Cerebellar cortex (tissue), 1 donor: ENCODE measurements at regions not wholly inside any gene's neighbourhood (a gene's known extent, or its start where the extent isn't known, plus 50 kb on each side); places are given as distances from the start of the nearest gene placed in this dataset.
A peak's percentile ranks its signal among the peaks of the same experiment; 100 is the strongest.

Experiments used
- DNase-seq: peaks from one replicate; pipeline ENCODE4 v3.0.0-alpha.2; 2015; ENCODE audit warnings: low spot score

- no peak for DNase-seq
Observed at GRCh38 chr2:239619369-239619768, 218.5 kb upstream of the HDAC4 start.

GRCh38 chr2:239616729-239617128, 215.9 kb upstream of the HDAC4 start:
- no peak for DNase-seq

GRCh38 chr2:239612133-239612532, 211.3 kb upstream of the HDAC4 start:
- no peak for DNase-seq

- DNase-seq = no peak
Observed at GRCh38 chr2:239611222-239611795, 210.5 kb upstream of the HDAC4 start.

- DNase-seq = no peak
Observed at GRCh38 chr2:239610457-239611221, 209.8 kb upstream of the HDAC4 start.

GRCh38 chr2:239609607-239610310, 208.9 kb upstream of the HDAC4 start:
- no peak for DNase-seq

GRCh38 chr2:239609162-239609561, 208.3 kb upstream of the HDAC4 start:
- no peak for DNase-seq

GRCh38 chr2:239608723-239609122, 207.9 kb upstream of the HDAC4 start:
- no peak for DNase-seq

- no peak for DNase-seq
Observed at GRCh38 chr2:239608260-239608659, 207.4 kb upstream of the HDAC4 start.

- no peak for DNase-seq
Observed at GRCh38 chr2:239607517-239608191, 206.8 kb upstream of the HDAC4 start.

- DNase-seq = no peak
Observed at GRCh38 chr2:239606741-239607516, 206.1 kb upstream of the HDAC4 start.

- peak; percentile 2 for DNase-seq
Observed at GRCh38 chr2:239605976-239606375, 205.2 kb upstream of the HDAC4 start.

- DNase-seq = no peak
Observed at GRCh38 chr2:239605409-239605808, 204.6 kb upstream of the HDAC4 start.

- no peak for DNase-seq
Observed at GRCh38 chr2:239604861-239605260, 204.0 kb upstream of the HDAC4 start.

- no peak for DNase-seq
Observed at GRCh38 chr2:239603411-239604356, 202.9 kb upstream of the HDAC4 start.

GRCh38 chr2:239602290-239603282, 201.8 kb upstream of the HDAC4 start:
- no peak for DNase-seq

GRCh38 chr2:239601880-239602279, 201.1 kb upstream of the HDAC4 start:
- no peak for DNase-seq

- DNase-seq = no peak
Observed at GRCh38 chr2:239601201-239601851, 200.5 kb upstream of the HDAC4 start.

- no peak for DNase-seq
Observed at GRCh38 chr2:239600650-239601049, 199.8 kb upstream of the HDAC4 start.
